Naive thymus-derived CD4-positive, alpha-beta T cell (primary cell): ENCODE measurements at regions not wholly inside any gene's neighbourhood (a gene's known extent, or its start where the extent isn't known, plus 50 kb on each side); places are given as distances from the start of the nearest gene placed in this dataset.
"Not testable (repeated sequence)": the region's sequence is repeated elsewhere in the genome, so short reads cannot be mapped to it uniquely, and the experiment has no call there.

Source experiments
- ATAC-seq: fragments of 150-1000 bp; cut with Tn5 transposase; 2 replicates; pipeline ENCODE4 v1.10.0; 2021; ENCODE audit warnings: mild to moderate bottlenecking, moderate library complexity
- CTCF ChIA-PET: fragments of 350-600 bp; sonication (Branson Sonifier 250); formaldehyde crosslinking; loops from one replicate; lab custom pipeline; 2021; ENCODE audit warnings: antibody characterized with exemption; lab: Charles Lee
- POLR2A ChIA-PET: fragments of 350-600 bp; sonication (Branson Sonifier 250); formaldehyde crosslinking; loops from one replicate; lab custom pipeline; 2021; ENCODE audit warnings: antibody characterized with exemption, inconsistent platforms; lab: Charles Lee
- DNase-seq, 9 donors: peaks; one replicate each; pipeline versions ENCODE4 v3.0.0 to v3.0.0-alpha.2; 2020 to 2022; ENCODE audit warnings: mixed read lengths in 1 of 9
- H3K27ac ChIP-seq: one replicate; pipeline ENCODE4 v1.7.0; 2013; ENCODE audit warnings: mild to moderate bottlenecking, low read depth, low read length, moderate library complexity
- H3K27me3 ChIP-seq, 2 donors: one replicate each; pipeline ENCODE4 v1.7.0; 2013; ENCODE audit warnings: low read length in 2 of 2, mild to moderate bottlenecking in 2 of 2, moderate library complexity in 2 of 2; ENCODE audit not compliant: control insufficient read depth in 2 of 2, insufficient read depth in 2 of 2
- H3K36me3 ChIP-seq, 3 experiments: 1 replicate in 2 of 3; 2 replicates in 1 of 3; pipeline ENCODE4 v1.7.0; 2013; ENCODE audit warnings: low read length in 3 of 3, mild to moderate bottlenecking in 3 of 3, moderate library complexity in 1 of 3; ENCODE audit not compliant: insufficient read depth in 3 of 3, control insufficient read depth in 2 of 3
- H3K4me1 ChIP-seq, 2 donors: one replicate each; pipeline ENCODE4 v1.7.0; 2013; ENCODE audit warnings: low read length in 2 of 2, mild to moderate bottlenecking in 2 of 2, moderate library complexity in 1 of 2; ENCODE audit not compliant: control insufficient read depth in 2 of 2, insufficient read depth in 2 of 2
- H3K4me3 ChIP-seq: 2 replicates; pipeline ENCODE4 v1.7.0; 2013; ENCODE audit warnings: mild to moderate bottlenecking, low read length
- H3K9me3 ChIP-seq, 3 experiments: 1 replicate in 2 of 3; 2 replicates in 1 of 3; pipeline ENCODE4 v1.7.0; 2013; ENCODE audit warnings: low read length in 3 of 3; ENCODE audit not compliant: control insufficient read depth in 2 of 3
- H3K27ac Mint-ChIP-seq, 9 donors: one replicate each; pipeline ENCODE4 v1.8.0; 2020 to 2022; ENCODE audit warnings: mixed read lengths in 9 of 9, mild to moderate bottlenecking in 8 of 9, moderate library complexity in 5 of 9, inconsistent platforms in 2 of 9
- H3K27me3 Mint-ChIP-seq, 5 donors: one replicate each; pipeline ENCODE4 v1.8.0; 2021 to 2022; ENCODE audit warnings: mixed read lengths in 5 of 5, mild to moderate bottlenecking in 1 of 5
- H3K36me3 Mint-ChIP-seq, 5 donors: one replicate each; pipeline ENCODE4 v1.8.0; 2020 to 2022; ENCODE audit warnings: mixed read lengths in 5 of 5, mild to moderate bottlenecking in 3 of 5, inconsistent platforms in 1 of 5
- H3K4me1 Mint-ChIP-seq, 7 donors: one replicate each; pipeline ENCODE4 v1.8.0; 2020 to 2022; ENCODE audit warnings: mixed read lengths in 7 of 7, mild to moderate bottlenecking in 3 of 7, inconsistent platforms in 1 of 7
- H3K4me3 Mint-ChIP-seq, 10 donors: one replicate each; pipeline ENCODE4 v1.8.0; 2020 to 2022; ENCODE audit warnings: mild to moderate bottlenecking in 10 of 10, mixed read lengths in 10 of 10, moderate library complexity in 6 of 10, inconsistent platforms in 2 of 10
- H3K9me3 Mint-ChIP-seq, 11 donors: one replicate each; pipeline ENCODE4 v1.8.0; 2020 to 2022; ENCODE audit warnings: mixed read lengths in 11 of 11, mild to moderate bottlenecking in 4 of 11, inconsistent platforms in 1 of 11, moderate library complexity in 1 of 11
- intact Hi-C, 2 donors: fragments of 100-400 bp; cut with micrococcal nuclease; formaldehyde crosslinking; loops; one replicate each; pipeline ENCODE4 v1.15.1; 2023

- H3K27me3 ChIP-seq, H3K36me3 Mint-ChIP-seq, H3K27ac ChIP-seq, POLR2A ChIA-PET, H3K4me1 Mint-ChIP-seq, DNase-seq, ATAC-seq, H3K27ac Mint-ChIP-seq, CTCF ChIA-PET, intact Hi-C loops, H3K27me3 Mint-ChIP-seq, H3K4me3 Mint-ChIP-seq, H3K4me1 ChIP-seq, H3K36me3 ChIP-seq, H3K4me3 ChIP-seq, H3K9me3 ChIP-seq: not testable (repeated sequence)
- peaks cover 0 to 11% (median 2%) of the 10 kb centered on the region in 11 donors for H3K9me3 Mint-ChIP-seq
These were observed 126.0 kb upstream of the PTPRG start for GRCh38 chr3:61435361-61435760.

GRCh38 chr3:61438253-61439121 is 122.9 kb upstream of the PTPRG start:
- no peak overlapping the region for H3K27ac Mint-ChIP-seq
- no peaks in the 10 kb centered on the region for H3K36me3 Mint-ChIP-seq
- peaks cover 0 to 11% (median 2%) of the 10 kb centered on the region in 11 donors for H3K9me3 Mint-ChIP-seq
- ChIA-PET CTCF (no interaction called here), POLR2A (no interaction called here)
- H3K27me3 Mint-ChIP-seq = peaks cover 3 to 7% (median 5%) of the 10 kb centered on the region in 5 donors
- Histone ChIP-seq H3K9me3 (no peaks in the 10 kb centered on the region), H3K36me3 (no peaks in the 10 kb centered on the region), H3K27me3 (no peaks in the 10 kb centered on the region), H3K27ac (no peak overlapping the region), H3K4me3 (no peak overlapping the region), H3K4me1 (no peaks in the 10 kb centered on the region)
- no peak overlapping the region for H3K4me3 Mint-ChIP-seq
- intact Hi-C loops = no loop called here
- no peaks in the 10 kb centered on the region for H3K4me1 Mint-ChIP-seq
- DNase-seq (no peak), ATAC-seq (no peak)

GRCh38 chr3:61439122-61439458 is 122.3 kb upstream of the PTPRG start:
- no peak for DNase-seq
- Mint-ChIP-seq H3K27ac (no peak overlapping the region), H3K9me3 (peaks cover 0 to 11% (median 2%) of the 10 kb centered on the region in 11 donors), H3K36me3 (no peaks in the 10 kb centered on the region), H3K4me1 (no peaks in the 10 kb centered on the region), H3K27me3 (peaks cover 3 to 7% (median 5%) of the 10 kb centered on the region in 5 donors), H3K4me3 (no peak overlapping the region)
- ChIA-PET CTCF (no interaction called here), POLR2A (no interaction called here)
- intact Hi-C loops = no loop called here
- no peaks in the 10 kb centered on the region for H3K9me3 ChIP-seq
- no peaks in the 10 kb centered on the region for H3K27me3 ChIP-seq
- H3K27ac ChIP-seq = no peak overlapping the region
- no peak overlapping the region for H3K4me3 ChIP-seq
- H3K4me1 ChIP-seq = no peaks in the 10 kb centered on the region
- no peak for ATAC-seq
- H3K36me3 ChIP-seq = no peaks in the 10 kb centered on the region

GRCh38 chr3:61442696-61443095 is 118.7 kb upstream of the PTPRG start:
- peaks cover 0 to 2% (median 0%) of the 10 kb centered on the region in 11 donors for H3K9me3 Mint-ChIP-seq
- ChIA-PET POLR2A (no interaction called here), CTCF (no interaction called here)
- H3K27me3 Mint-ChIP-seq = peaks cover 4 to 8% (median 6%) of the 10 kb centered on the region in 5 donors
- Histone ChIP-seq H3K4me1 (no peaks in the 10 kb centered on the region), H3K36me3 (no peaks in the 10 kb centered on the region), H3K27ac (no peak overlapping the region), H3K9me3 (no peaks in the 10 kb centered on the region), H3K27me3 (no peaks in the 10 kb centered on the region), H3K4me3 (no peak overlapping the region)
- intact Hi-C loops = no loop called here
- H3K27ac Mint-ChIP-seq = no peak overlapping the region
- no peaks in the 10 kb centered on the region for H3K4me1 Mint-ChIP-seq
- no peak for DNase-seq
- H3K4me3 Mint-ChIP-seq = no peak overlapping the region
- no peaks in the 10 kb centered on the region for H3K36me3 Mint-ChIP-seq
- no peak for ATAC-seq

GRCh38 chr3:61443886-61444285 is 117.5 kb upstream of the PTPRG start:
- ATAC-seq (no peak), DNase-seq (no peak)
- H3K27me3 Mint-ChIP-seq = peaks cover 4 to 8% (median 5%) of the 10 kb centered on the region in 5 donors
- peaks cover 0 to 2% (median 0%) of the 10 kb centered on the region in 11 donors for H3K9me3 Mint-ChIP-seq
- H3K36me3 Mint-ChIP-seq = no peaks in the 10 kb centered on the region
- H3K36me3 ChIP-seq = no peaks in the 10 kb centered on the region
- H3K4me1 ChIP-seq = no peaks in the 10 kb centered on the region
- H3K4me1 Mint-ChIP-seq = no peaks in the 10 kb centered on the region
- no peak overlapping the region for H3K27ac ChIP-seq
- no peak overlapping the region for H3K4me3 ChIP-seq
- H3K27ac Mint-ChIP-seq = no peak overlapping the region
- intact Hi-C loops = no loop called here
- no peaks in the 10 kb centered on the region for H3K27me3 ChIP-seq
- CTCF ChIA-PET = no interaction called here
- POLR2A ChIA-PET = interaction anchor here (0.6 kb wide), 1 partner anchor 111 kb away, joined by 3 read pairs; no protein-coding TSS in a partner anchor
- H3K9me3 ChIP-seq = no peaks in the 10 kb centered on the region
- no peak overlapping the region for H3K4me3 Mint-ChIP-seq

GRCh38 chr3:61444782-61445181 is 116.6 kb upstream of the PTPRG start:
- Histone ChIP-seq H3K4me3 (no peak overlapping the region), H3K27me3 (no peaks in the 10 kb centered on the region), H3K4me1 (no peaks in the 10 kb centered on the region), H3K27ac (no peak overlapping the region), H3K9me3 (no peaks in the 10 kb centered on the region), H3K36me3 (no peaks in the 10 kb centered on the region)
- Mint-ChIP-seq H3K36me3 (no peaks in the 10 kb centered on the region), H3K9me3 (no peaks in the 10 kb centered on the region), H3K4me1 (no peaks in the 10 kb centered on the region), H3K27ac (no peak overlapping the region), H3K27me3 (peaks cover 5 to 8% (median 6%) of the 10 kb centered on the region in 5 donors), H3K4me3 (no peak overlapping the region)
- ChIA-PET POLR2A (no interaction called here), CTCF (no interaction called here)
- ATAC-seq = no peak
- no peak for DNase-seq
- intact Hi-C loops = no loop called here

- no peaks in the 10 kb centered on the region for H3K27me3 ChIP-seq
- ATAC-seq (no peak), DNase-seq (no peak)
- H3K36me3 Mint-ChIP-seq = no peaks in the 10 kb centered on the region
- no peaks in the 10 kb centered on the region for H3K4me1 ChIP-seq
- no peaks in the 10 kb centered on the region for H3K36me3 ChIP-seq
- H3K9me3 ChIP-seq = no peaks in the 10 kb centered on the region
- H3K27ac Mint-ChIP-seq = no peak overlapping the region
- H3K9me3 Mint-ChIP-seq = peaks cover 0 to 1% (median 0%) of the 10 kb centered on the region in 11 donors
- no peak overlapping the region for H3K4me3 Mint-ChIP-seq
- no peak overlapping the region for H3K4me3 ChIP-seq
- POLR2A ChIA-PET = no interaction called here
- CTCF ChIA-PET = no interaction called here
- H3K4me1 Mint-ChIP-seq = no peaks in the 10 kb centered on the region
- H3K27ac ChIP-seq = no peak overlapping the region
- H3K27me3 Mint-ChIP-seq = peaks cover 6 to 12% (median 7%) of the 10 kb centered on the region in 5 donors
- intact Hi-C loops = no loop called here
These were observed 115.4 kb upstream of the PTPRG start for GRCh38 chr3:61445924-61446323.
